ENCODE measurements at regions not wholly inside any gene's neighbourhood (a gene's known extent, or its start where the extent isn't known, plus 50 kb on each side); places are given as distances from the start of the nearest gene placed in this dataset.

DNA sequence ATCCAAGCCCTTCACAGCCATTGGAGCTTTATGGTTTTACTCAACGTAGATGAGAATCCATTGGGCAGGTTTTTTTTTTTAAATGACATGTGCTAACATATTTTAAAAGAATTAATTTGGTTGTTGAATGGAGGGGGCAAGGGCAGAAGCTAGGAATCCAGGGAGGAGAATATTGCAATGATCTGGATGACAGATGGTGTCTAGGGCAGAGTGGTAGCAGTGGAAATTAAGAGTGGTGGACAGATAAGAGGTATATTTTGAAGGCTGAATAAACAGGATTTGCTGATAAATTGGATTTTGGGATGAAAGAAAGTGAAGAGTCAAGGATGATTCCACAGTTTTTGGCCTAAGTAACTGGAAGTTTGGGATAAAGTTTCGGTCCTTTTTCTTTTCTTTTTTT lies 54.8 kb upstream of the DHX40 start:
- no peak for DNase-seq
- 86 to 92% methylated on average over 2 of the region's 2 CpGs for WGBS, 2 donors
- H3K27me3 ChIP-seq = no peaks in the 10 kb centered on the region
- no peak overlapping the region for H3K4me3 ChIP-seq
- TF ChIP-seq, protein P1, sequence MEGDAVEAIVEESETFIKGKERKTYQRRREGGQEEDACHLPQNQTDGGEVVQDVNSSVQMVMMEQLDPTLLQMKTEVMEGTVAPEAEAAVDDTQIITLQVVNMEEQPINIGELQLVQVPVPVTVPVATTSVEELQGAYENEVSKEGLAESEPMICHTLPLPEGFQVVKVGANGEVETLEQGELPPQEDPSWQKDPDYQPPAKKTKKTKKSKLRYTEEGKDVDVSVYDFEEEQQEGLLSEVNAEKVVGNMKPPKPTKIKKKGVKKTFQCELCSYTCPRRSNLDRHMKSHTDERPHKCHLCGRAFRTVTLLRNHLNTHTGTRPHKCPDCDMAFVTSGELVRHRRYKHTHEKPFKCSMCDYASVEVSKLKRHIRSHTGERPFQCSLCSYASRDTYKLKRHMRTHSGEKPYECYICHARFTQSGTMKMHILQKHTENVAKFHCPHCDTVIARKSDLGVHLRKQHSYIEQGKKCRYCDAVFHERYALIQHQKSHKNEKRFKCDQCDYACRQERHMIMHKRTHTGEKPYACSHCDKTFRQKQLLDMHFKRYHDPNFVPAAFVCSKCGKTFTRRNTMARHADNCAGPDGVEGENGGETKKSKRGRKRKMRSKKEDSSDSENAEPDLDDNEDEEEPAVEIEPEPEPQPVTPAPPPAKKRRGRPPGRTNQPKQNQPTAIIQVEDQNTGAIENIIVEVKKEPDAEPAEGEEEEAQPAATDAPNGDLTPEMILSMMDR (IDR thresholded peaks at IDR 0.05) = no peak
- no peak for TF ChIP-seq POLR2A (IDR thresholded peaks at IDR 0.05)
- no peak for TF ChIP-seq POLR2AphosphoS5 (IDR thresholded peaks at IDR 0.05)
- no peak for TF ChIP-seq EP300 (IDR thresholded peaks at IDR 0.05)
- no peak overlapping the region for H3K27ac ChIP-seq
- H3K36me3 ChIP-seq = no peaks in the 10 kb centered on the region
- H3K4me1 ChIP-seq = peaks cover 0 to 8% (median 3%) of the 10 kb centered on the region in 4 donors
- no peaks in the 10 kb centered on the region for H3K9me3 ChIP-seq
- intact Hi-C loops (cut with DNase I) = no loop called here

DNA sequence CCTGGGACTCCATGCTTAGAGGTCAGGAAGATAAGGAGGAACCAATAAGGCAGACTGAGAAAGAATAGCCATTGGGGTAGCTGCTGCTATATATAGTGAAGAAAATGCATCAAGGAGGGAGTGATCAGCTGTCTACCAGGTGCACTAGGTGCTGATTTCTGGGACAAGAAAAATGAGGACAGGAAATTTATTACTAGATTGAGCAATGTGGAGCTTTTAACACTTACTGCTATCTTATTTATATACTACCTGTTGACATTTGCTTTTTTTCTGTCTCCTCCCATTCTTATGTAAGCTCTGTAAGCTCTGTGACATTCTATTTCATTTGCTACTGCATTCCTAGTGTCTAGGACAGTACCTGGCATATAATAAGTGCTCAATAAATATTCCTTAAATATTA lies 53.7 kb upstream of the DHX40 start:
- no peak overlapping the region for H3K27ac ChIP-seq
- intact Hi-C loops (cut with DNase I) = no loop called here
- H3K36me3 ChIP-seq = no peaks in the 10 kb centered on the region
- no peaks in the 10 kb centered on the region for H3K27me3 ChIP-seq
- no peak for TF ChIP-seq POLR2A (IDR thresholded peaks at IDR 0.05)
- TF ChIP-seq POLR2AphosphoS5 (IDR thresholded peaks at IDR 0.05) = no peak
- TF ChIP-seq, protein P1 (IDR thresholded peaks at IDR 0.05) = no peak
- no peak for TF ChIP-seq EP300 (IDR thresholded peaks at IDR 0.05)
- H3K4me3 ChIP-seq = no peak overlapping the region
- DNase-seq = no peak
- H3K9me3 ChIP-seq = no peaks in the 10 kb centered on the region
- H3K4me1 ChIP-seq = peaks cover 0 to 8% (median 3%) of the 10 kb centered on the region in 4 donors

DNA sequence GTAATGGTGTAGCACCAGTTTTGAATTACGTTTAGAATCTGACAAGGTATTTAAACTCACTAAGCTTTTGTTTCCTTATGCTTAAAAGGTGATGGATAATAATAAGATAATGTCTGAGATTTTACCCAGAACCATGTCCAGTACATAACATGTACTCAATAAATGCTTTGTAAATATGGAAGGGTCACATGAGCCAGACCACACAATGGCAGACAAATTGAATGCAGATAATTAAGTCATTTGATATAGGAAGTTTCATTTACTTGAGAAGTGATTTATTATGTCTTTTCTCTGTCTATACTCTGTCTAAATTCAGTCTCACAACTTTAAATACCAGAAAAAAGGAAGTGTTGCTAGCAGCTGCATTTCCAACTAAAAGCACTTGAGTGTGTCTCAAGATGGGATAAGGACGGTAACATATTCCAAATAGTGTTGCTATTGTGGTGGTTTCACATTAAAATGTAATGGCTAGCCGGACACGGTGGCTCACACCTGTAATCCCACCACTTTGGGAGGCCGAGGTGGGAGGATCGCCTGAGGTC lies 52.5 kb upstream of the DHX40 start:
- Histone ChIP-seq H3K4me1 (peaks cover 0 to 8% (median 3%) of the 10 kb centered on the region in 4 donors), H3K27ac (no peak overlapping the region), H3K4me3 (no peak overlapping the region), H3K9me3 (no peaks in the 10 kb centered on the region), H3K27me3 (no peaks in the 10 kb centered on the region), H3K36me3 (no peaks in the 10 kb centered on the region)
- no peak for DNase-seq
- intact Hi-C loops (cut with DNase I) = no loop called here
- TF ChIP-seq POLR2AphosphoS5 (IDR thresholded peaks at IDR 0.05) = no peak
- TF ChIP-seq, protein P1 (IDR thresholded peaks at IDR 0.05) = no peak
- no peak for TF ChIP-seq POLR2A (IDR thresholded peaks at IDR 0.05)
- TF ChIP-seq EP300 (IDR thresholded peaks at IDR 0.05) = no peak
- WGBS, 2 donors = 81 to 88% methylated on average over 6 of the region's 6 CpGs

DNA sequence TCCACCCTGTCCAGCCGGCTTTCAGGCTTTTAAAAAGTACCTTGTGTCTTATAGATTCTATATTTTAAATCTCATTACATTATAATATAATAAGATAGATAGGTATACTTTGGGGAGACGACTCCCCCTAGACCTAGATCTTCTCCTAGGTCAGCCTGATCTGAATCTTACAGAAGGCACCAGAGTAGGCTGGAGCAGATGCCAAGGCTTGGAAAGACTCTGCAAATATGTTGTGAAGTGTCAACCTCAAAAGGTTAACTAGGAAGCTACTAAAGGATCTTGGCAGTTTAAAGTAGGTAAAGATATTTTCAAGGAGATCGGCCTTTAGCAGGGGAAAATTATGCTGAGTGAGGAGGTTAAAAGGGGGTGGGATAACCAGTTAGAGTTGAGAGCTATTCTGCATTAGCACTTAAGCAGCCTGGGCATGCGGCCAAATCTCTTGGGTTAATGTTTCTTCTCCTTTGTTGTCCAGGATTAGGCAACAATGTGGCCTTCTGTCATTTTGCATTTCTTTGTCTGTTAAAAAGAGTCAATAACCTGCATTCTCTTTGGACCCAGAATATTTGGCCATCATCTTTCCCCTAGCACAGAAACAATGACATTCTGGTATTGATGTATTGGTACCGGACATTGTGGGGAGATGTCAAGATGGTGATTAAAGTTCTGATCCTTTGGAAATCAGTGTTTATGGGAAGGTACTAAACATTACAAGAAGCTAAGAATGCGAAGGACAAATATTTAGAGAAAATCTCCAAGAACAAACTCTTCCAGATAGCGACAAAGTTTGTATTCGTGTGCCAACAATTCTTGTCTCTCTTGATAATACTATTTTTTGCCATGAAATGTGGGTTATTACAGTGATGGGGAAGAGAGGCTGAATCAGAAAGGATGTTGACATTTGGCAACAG lies 51.2 kb upstream of the DHX40 start:
- H3K27me3 ChIP-seq = no peaks in the 10 kb centered on the region
- no peak overlapping the region for H3K27ac ChIP-seq
- TF ChIP-seq POLR2AphosphoS5 (IDR thresholded peaks at IDR 0.05) (no peak), POLR2A (IDR thresholded peaks at IDR 0.05) (no peak), EP300 (IDR thresholded peaks at IDR 0.05) (no peak)
- TF ChIP-seq, protein P1 (IDR thresholded peaks at IDR 0.05) = no peak
- H3K9me3 ChIP-seq = no peaks in the 10 kb centered on the region
- H3K4me3 ChIP-seq = no peak overlapping the region
- no peaks in the 10 kb centered on the region for H3K36me3 ChIP-seq
- intact Hi-C loops (cut with DNase I) = no loop called here
- DNase-seq = peak; percentile 90
- 37 to 61% methylated on average over 8 of the region's 8 CpGs for WGBS, 2 donors
- H3K4me1 ChIP-seq = peaks cover 0 to 8% (median 3%) of the 10 kb centered on the region in 4 donors
